HFF-Myc (cell line): ENCODE measurements at regions not wholly inside any gene's neighbourhood (a gene's known extent, or its start where the extent isn't known, plus 50 kb on each side); places are given as distances from the start of the nearest gene placed in this dataset.

Experiments used
- DNase-seq: peaks from one replicate; pipeline ENCODE4 v3.0.0-alpha.2; 2011; ENCODE audit warnings: low read depth; ENCODE audit errors: extremely low read depth
- H3K4me3 ChIP-seq: replicated peaks from 2 replicates; pipeline ENCODE4 v1.5.1; 2011; ENCODE audit warnings: low read depth, mild to moderate bottlenecking, control low read depth, low read length
- CTCF ChIP-seq: IDR thresholded peaks from 2 replicates; pipeline ENCODE4 v1.5.1; 2012; ENCODE audit warnings: mild to moderate bottlenecking, low read depth, low read length, control low read depth; ENCODE audit errors: missing control alignments

DNA sequence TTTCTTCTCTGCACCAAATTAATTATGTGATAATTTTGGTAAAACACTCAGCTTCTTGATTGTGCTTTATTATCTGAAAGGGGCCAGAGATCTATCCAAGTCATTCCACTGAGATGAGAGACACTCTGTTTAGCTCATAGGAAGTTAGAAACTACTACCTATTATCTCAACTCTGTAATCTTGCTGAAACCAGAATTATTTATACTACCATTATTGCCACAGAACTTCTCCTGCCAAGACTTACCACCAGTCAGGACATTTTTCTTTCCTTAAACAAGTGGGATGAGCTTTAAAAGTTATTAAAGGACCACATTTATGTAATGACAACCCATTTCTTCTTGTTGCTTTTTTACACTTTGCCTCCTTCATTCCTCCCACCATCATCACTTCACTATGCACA is 855.6 kb upstream of the PIK3C3 start:
- no peak for DNase-seq
- no peak for TF ChIP-seq CTCF
- no peak overlapping the region for H3K4me3 ChIP-seq

GRCh38 chr18:41096504-41096903 is 858.5 kb upstream of the PIK3C3 start:
- no peak for DNase-seq
- H3K4me3 ChIP-seq = no peak overlapping the region
- TF ChIP-seq CTCF = no peak

DNA sequence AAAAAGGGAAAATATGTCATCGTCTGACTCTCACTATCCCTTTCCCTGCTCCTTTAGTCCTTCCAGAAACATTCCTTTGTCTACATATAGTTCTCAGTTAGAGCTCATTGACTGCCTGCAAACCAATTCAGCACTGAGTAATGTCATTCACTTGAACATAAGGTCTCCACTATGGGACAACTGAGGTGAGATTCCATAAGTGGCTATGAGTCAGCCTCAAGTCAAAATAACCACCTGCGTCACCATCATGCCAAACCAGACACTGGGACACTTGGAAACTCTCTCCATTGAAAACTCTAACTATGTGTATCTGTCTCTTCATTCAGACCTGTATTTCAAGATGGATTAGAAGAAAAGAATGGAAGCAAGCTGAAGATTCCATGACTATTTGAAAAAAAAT is 878.0 kb upstream of the PIK3C3 start:
- TF ChIP-seq CTCF = no peak
- DNase-seq = no peak
- H3K4me3 ChIP-seq = no peak overlapping the region

DNA sequence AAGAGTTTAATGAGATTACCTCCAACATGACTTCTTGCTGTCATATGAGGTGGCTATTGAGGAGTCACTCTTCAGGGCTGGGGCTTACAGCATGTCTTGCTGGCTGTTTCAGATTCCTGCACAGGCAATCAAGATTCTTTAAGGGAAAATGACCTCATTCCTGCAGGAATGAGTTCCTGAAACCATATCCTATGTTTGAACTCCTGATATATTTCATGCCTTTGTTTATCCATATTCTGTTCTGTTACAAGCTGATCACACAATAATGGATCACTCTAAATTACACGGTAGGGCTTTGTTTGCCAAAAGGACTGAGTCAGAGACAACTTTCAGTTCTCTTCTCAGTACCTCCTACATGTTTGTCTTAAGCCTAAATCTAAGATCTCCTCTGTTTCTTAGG is 879.8 kb upstream of the PIK3C3 start:
- no peak for TF ChIP-seq CTCF
- no peak overlapping the region for H3K4me3 ChIP-seq

DNA sequence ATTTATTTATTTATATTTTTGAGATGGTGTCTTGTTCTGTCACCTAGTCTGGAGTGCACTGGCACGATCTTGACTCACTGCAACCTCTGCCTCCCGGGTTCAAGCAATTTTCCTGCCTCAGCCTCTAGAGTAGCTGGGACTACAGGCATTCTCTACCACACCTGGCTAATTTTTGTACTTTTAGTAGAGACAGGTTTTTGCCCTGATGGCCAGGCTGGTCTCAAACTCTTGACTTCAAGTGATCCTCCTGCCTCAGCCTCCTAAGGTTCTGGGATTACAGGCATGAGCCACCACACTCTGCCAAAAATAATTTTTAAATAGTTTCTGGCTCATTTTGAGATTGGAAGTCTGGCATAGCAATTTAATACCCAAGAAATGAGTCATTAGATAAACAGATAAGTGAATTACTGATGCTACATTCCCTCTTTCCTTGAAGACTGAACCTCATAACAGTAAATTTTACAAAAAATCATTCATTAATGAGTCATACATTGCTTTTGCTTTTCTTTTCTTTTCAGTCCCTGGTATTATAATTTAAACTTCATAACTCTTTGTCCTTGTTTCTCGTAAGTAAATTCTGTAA is 881.6 kb upstream of the PIK3C3 start:
- peak; percentile 4 for DNase-seq

More for the DNA sequence above, 879.8 kb upstream of the PIK3C3 start:
- DNase-seq = peak; percentile 5

DNA sequence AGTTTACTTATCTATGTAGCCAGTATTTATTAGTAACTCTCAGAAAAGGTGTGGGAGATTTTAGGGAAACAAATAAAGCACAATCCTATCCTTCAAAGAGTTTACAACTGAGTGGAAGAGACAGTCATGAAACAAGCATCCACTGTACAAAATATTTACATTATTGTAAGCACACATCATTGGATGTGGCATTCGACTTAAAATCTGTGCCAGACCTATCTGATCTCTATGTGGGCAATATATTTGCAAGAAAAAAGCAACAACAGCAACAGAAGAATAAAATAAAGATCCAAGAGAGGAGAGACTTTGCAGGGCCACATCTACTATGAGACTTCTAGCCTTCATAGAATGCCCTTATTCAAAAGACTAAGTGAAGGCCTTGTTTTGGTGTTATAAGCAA is 882.1 kb upstream of the PIK3C3 start:
- DNase-seq = no peak
- H3K4me3 ChIP-seq = no peak overlapping the region
- TF ChIP-seq CTCF = no peak

More for the DNA sequence above, 881.6 kb upstream of the PIK3C3 start:
- H3K4me3 ChIP-seq = no peak overlapping the region
- no peak for TF ChIP-seq CTCF

- TF ChIP-seq CTCF = no peak
- no peak overlapping the region for H3K4me3 ChIP-seq
- DNase-seq = no peak
These were observed 883.2 kb upstream of the PIK3C3 start for GRCh38 chr18:41071826-41072225.
